Smooth muscle cell (in vitro differentiated cells): ENCODE measurements at regions not wholly inside any gene's neighbourhood (a gene's known extent, or its start where the extent isn't known, plus 50 kb on each side); places are given as distances from the start of the nearest gene placed in this dataset.
A peak's percentile ranks its signal among the peaks of the same experiment; 100 is the strongest.

ENCODE experiments used
- DNase-seq: peaks from one replicate; lab custom pipeline; 2025; ENCODE audit not compliant: unreplicated experiment; lab: John Stamatoyannopoulos, UW
- H2AFZ ChIP-seq: fragments of 200-600 bp; sonication (generic); 2 replicates; pipeline ENCODE4 v1.6.0; 2016; ENCODE audit warnings: antibody characterized with exemption, low read depth, mild to moderate bottlenecking
- H3F3A ChIP-seq: fragments of 200-600 bp; sonication (generic); 2 replicates; pipeline ENCODE4 v1.6.0; 2017; ENCODE audit warnings: antibody characterized with exemption, low read depth
- H3K27ac ChIP-seq: fragments of 200-600 bp; sonication (generic); 2 replicates; pipeline ENCODE4 v1.5.1; 2016; ENCODE audit warnings: low read depth, mild to moderate bottlenecking
- H3K27me3 ChIP-seq: fragments of 200-600 bp; sonication (generic); 2 replicates; pipeline ENCODE4 v1.6.1; 2016; ENCODE audit warnings: low read depth, mild to moderate bottlenecking
- H3K36me3 ChIP-seq: fragments of 200-600 bp; sonication (generic); 2 replicates; pipeline ENCODE4 v1.5.1; 2016; ENCODE audit warnings: low read depth
- H3K4me1 ChIP-seq: fragments of 200-600 bp; sonication (generic); 2 replicates; pipeline ENCODE4 v1.5.1; 2016; ENCODE audit warnings: low read depth
- H3K4me2 ChIP-seq: fragments of 200-600 bp; sonication (generic); 2 replicates; pipeline ENCODE4 v1.6.0; 2016; ENCODE audit warnings: mild to moderate bottlenecking
- H3K4me3 ChIP-seq: fragments of 200-600 bp; sonication (generic); 2 replicates; pipeline ENCODE4 v1.5.1; 2016; ENCODE audit warnings: mild to moderate bottlenecking
- H3K79me2 ChIP-seq: fragments of 200-600 bp; sonication (generic); 2 replicates; pipeline ENCODE4 v1.6.0; 2016; ENCODE audit warnings: low read depth, mild to moderate bottlenecking
- H3K9ac ChIP-seq: fragments of 200-600 bp; sonication (generic); 2 replicates; pipeline ENCODE4 v1.6.0; 2016; ENCODE audit warnings: low read depth
- H3K9me3 ChIP-seq: fragments of 200-600 bp; sonication (generic); replicated peaks from 2 replicates; pipeline ENCODE4 v1.5.1; 2016; ENCODE audit warnings: low read depth
- H4K20me1 ChIP-seq: fragments of 200-600 bp; sonication (generic); 2 replicates; pipeline ENCODE4 v1.6.0; 2016; ENCODE audit warnings: low read depth
- CTCF ChIP-seq: fragments of 200-600 bp; sonication (generic); IDR thresholded peaks from 2 replicates; pipeline ENCODE4 v1.5.1; 2017; ENCODE audit warnings: borderline replicate concordance, mild to moderate bottlenecking, antibody characterized with exemption; ENCODE audit not compliant: insufficient read depth, poor library complexity, severe bottlenecking
- WGBS: methylation state at CpG from one replicate; pipeline ENCODE4 v1.1.7; 2016; ENCODE audit warnings: low lambda C conversion rate; 5-methylcytosine and 5-hydroxymethylcytosine counted together

GRCh38 chr1:232300466-232300865, 329.5 kb downstream of the SIPA1L2 start:
- H3K27me3 ChIP-seq, result no peaks in the 10 kb centered on the region
- H3K27ac ChIP-seq, result no peak overlapping the region
- WGBS, result 33% methylated on average over 2 of the region's 2 CpGs
- no peak overlapping the region for H3K4me3 ChIP-seq
- H3K79me2 ChIP-seq, result no peaks in the 10 kb centered on the region
- H3F3A ChIP-seq, result no peaks in the 10 kb centered on the region
- no peaks in the 10 kb centered on the region for H3K9me3 ChIP-seq
- H4K20me1 ChIP-seq, result no peaks in the 10 kb centered on the region
- no peak for DNase-seq
- H2AFZ ChIP-seq, result no peak overlapping the region
- TF ChIP-seq CTCF, result no peak
- peak overlapping the region; percentile 28 for H3K4me2 ChIP-seq
- H3K4me1 ChIP-seq, result no peaks in the 10 kb centered on the region
- no peaks in the 10 kb centered on the region for H3K36me3 ChIP-seq
- H3K9ac ChIP-seq, result no peak overlapping the region

- no peaks in the 10 kb centered on the region for H3K36me3 ChIP-seq
- H3K4me1 ChIP-seq, result peaks cover 4% of the 10 kb centered on the region
- H3F3A ChIP-seq, result no peaks in the 10 kb centered on the region
- no peak for DNase-seq
- 97% methylated on average over 4 of the region's 4 CpGs for whole genome bisulfite sequencing
- no peak overlapping the region for H3K9ac ChIP-seq
- no peak overlapping the region for H3K27ac ChIP-seq
- no peak overlapping the region for H3K4me2 ChIP-seq
- no peaks in the 10 kb centered on the region for H4K20me1 ChIP-seq
- no peaks in the 10 kb centered on the region for H3K9me3 ChIP-seq
- no peak for TF ChIP-seq CTCF
- H2AFZ ChIP-seq, result no peak overlapping the region
- H3K27me3 ChIP-seq, result no peaks in the 10 kb centered on the region
- no peaks in the 10 kb centered on the region for H3K79me2 ChIP-seq
- H3K4me3 ChIP-seq, result no peak overlapping the region
Observed at GRCh38 chr1:232296461-232296860, 333.5 kb downstream of the SIPA1L2 start.

GRCh38 chr1:232293361-232293760, 336.6 kb downstream of the SIPA1L2 start:
- H3K27me3 ChIP-seq, result no peaks in the 10 kb centered on the region
- no peak overlapping the region for H3K9ac ChIP-seq
- H3K79me2 ChIP-seq, result no peaks in the 10 kb centered on the region
- H2AFZ ChIP-seq, result no peak overlapping the region
- H3K9me3 ChIP-seq, result no peaks in the 10 kb centered on the region
- H4K20me1 ChIP-seq, result no peaks in the 10 kb centered on the region
- no peaks in the 10 kb centered on the region for H3F3A ChIP-seq
- WGBS, result 93% methylated on average over 3 of the region's 3 CpGs
- no peak overlapping the region for H3K4me3 ChIP-seq
- H3K27ac ChIP-seq, result no peak overlapping the region
- H3K4me2 ChIP-seq, result no peak overlapping the region
- TF ChIP-seq CTCF, result no peak
- DNase-seq, result no peak
- H3K4me1 ChIP-seq, result peaks cover 4% of the 10 kb centered on the region
- H3K36me3 ChIP-seq, result no peaks in the 10 kb centered on the region

- no peaks in the 10 kb centered on the region for H3K36me3 ChIP-seq
- peaks cover 4% of the 10 kb centered on the region for H3K4me1 ChIP-seq
- no peak for TF ChIP-seq CTCF
- H3K9me3 ChIP-seq, result no peaks in the 10 kb centered on the region
- H3K27ac ChIP-seq, result no peak overlapping the region
- H3F3A ChIP-seq, result no peaks in the 10 kb centered on the region
- H3K4me2 ChIP-seq, result no peak overlapping the region
- no peak overlapping the region for H3K9ac ChIP-seq
- no peak overlapping the region for H2AFZ ChIP-seq
- DNase-seq, result no peak
- H3K79me2 ChIP-seq, result no peaks in the 10 kb centered on the region
- H3K27me3 ChIP-seq, result no peaks in the 10 kb centered on the region
- 96% methylated on average over 7 of the region's 7 CpGs for WGBS
- no peaks in the 10 kb centered on the region for H4K20me1 ChIP-seq
- no peak overlapping the region for H3K4me3 ChIP-seq
Observed at GRCh38 chr1:232292818-232293217, 337.1 kb downstream of the SIPA1L2 start.
